ENCODE measurements at regions not wholly inside any gene's neighbourhood (a gene's known extent, or its start where the extent isn't known, plus 50 kb on each side); places are given as distances from the start of the nearest gene placed in this dataset.

- H3K27me3 ChIP-seq (ENCODE audit: control insufficient read depth, insufficient read depth, low read length) = no peaks in the 10 kb centered on the region
- intact Hi-C loops (cut with DNase I) = no loop called here
- H3K4me3 ChIP-seq (ENCODE audit: low read length in 3 of 3) = no peak overlapping the region
- H3K9ac ChIP-seq (ENCODE audit: low read length in 3 of 3) = no peak overlapping the region
- H3K9me3 ChIP-seq (ENCODE audit: control insufficient read depth in 2 of 3, insufficient read depth in 1 of 3, low read length in 3 of 3) = no peaks in the 10 kb centered on the region
- no peak overlapping the region for H3K27ac ChIP-seq (ENCODE audit: low read depth in 2 of 2, low read length in 2 of 2)
- DNase-seq = no peak
- TF ChIP-seq, protein P1, sequence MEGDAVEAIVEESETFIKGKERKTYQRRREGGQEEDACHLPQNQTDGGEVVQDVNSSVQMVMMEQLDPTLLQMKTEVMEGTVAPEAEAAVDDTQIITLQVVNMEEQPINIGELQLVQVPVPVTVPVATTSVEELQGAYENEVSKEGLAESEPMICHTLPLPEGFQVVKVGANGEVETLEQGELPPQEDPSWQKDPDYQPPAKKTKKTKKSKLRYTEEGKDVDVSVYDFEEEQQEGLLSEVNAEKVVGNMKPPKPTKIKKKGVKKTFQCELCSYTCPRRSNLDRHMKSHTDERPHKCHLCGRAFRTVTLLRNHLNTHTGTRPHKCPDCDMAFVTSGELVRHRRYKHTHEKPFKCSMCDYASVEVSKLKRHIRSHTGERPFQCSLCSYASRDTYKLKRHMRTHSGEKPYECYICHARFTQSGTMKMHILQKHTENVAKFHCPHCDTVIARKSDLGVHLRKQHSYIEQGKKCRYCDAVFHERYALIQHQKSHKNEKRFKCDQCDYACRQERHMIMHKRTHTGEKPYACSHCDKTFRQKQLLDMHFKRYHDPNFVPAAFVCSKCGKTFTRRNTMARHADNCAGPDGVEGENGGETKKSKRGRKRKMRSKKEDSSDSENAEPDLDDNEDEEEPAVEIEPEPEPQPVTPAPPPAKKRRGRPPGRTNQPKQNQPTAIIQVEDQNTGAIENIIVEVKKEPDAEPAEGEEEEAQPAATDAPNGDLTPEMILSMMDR (IDR thresholded peaks at IDR 0.05; ENCODE audit: borderline replicate concordance, extremely low read depth, insufficient read depth) = no peak
- no peaks in the 10 kb centered on the region for H3K4me1 ChIP-seq (ENCODE audit: control insufficient read depth in 2 of 3, insufficient read depth in 2 of 3, low read depth in 1 of 3, low read length in 3 of 3)
- FAIRE-seq = no peak
- H3K36me3 ChIP-seq (ENCODE audit: control insufficient read depth in 2 of 3, insufficient read depth in 3 of 3, low read length in 3 of 3) = no peaks in the 10 kb centered on the region
These were observed 105.0 kb upstream of the TLE3 start for GRCh38 chr15:70202756-70203155.

DNA sequence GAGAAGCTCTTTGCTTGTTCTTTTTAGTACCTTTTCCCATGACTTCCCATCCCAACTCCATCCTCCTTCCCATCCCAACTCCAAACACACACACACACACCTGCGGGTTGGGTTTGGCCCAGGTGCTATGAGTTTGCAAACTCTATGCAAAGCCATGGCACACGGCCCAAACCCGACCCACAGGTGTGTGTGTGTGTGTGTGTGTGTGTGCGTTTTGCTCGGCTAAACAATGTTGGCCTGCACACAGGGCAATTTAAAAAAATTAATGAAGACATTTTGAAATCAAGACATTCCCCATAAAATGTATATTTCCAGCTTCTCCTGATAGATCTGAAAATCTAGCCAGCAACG lies 103.7 kb upstream of the TLE3 start:
- TF ChIP-seq, protein P1 (IDR thresholded peaks at IDR 0.05; ENCODE audit: borderline replicate concordance, extremely low read depth, insufficient read depth) = no peak
- no peak for FAIRE-seq
- no peaks in the 10 kb centered on the region for H3K27me3 ChIP-seq (ENCODE audit: control insufficient read depth, insufficient read depth, low read length)
- H3K4me3 ChIP-seq (ENCODE audit: low read length in 3 of 3) = no peak overlapping the region
- no peak for DNase-seq
- H3K27ac ChIP-seq (ENCODE audit: low read depth in 2 of 2, low read length in 2 of 2) = no peak overlapping the region
- H3K9ac ChIP-seq (ENCODE audit: low read length in 3 of 3) = no peak overlapping the region
- H3K36me3 ChIP-seq (ENCODE audit: control insufficient read depth in 2 of 3, insufficient read depth in 3 of 3, low read length in 3 of 3) = no peaks in the 10 kb centered on the region
- H3K9me3 ChIP-seq (ENCODE audit: control insufficient read depth in 2 of 3, insufficient read depth in 1 of 3, low read length in 3 of 3) = no peaks in the 10 kb centered on the region
- intact Hi-C loops (cut with DNase I) = no loop called here
- peaks cover 0 to 2% (median 0%) of the 10 kb centered on the region in 3 donors for H3K4me1 ChIP-seq (ENCODE audit: control insufficient read depth in 2 of 3, insufficient read depth in 2 of 3, low read depth in 1 of 3, low read length in 3 of 3)

DNA sequence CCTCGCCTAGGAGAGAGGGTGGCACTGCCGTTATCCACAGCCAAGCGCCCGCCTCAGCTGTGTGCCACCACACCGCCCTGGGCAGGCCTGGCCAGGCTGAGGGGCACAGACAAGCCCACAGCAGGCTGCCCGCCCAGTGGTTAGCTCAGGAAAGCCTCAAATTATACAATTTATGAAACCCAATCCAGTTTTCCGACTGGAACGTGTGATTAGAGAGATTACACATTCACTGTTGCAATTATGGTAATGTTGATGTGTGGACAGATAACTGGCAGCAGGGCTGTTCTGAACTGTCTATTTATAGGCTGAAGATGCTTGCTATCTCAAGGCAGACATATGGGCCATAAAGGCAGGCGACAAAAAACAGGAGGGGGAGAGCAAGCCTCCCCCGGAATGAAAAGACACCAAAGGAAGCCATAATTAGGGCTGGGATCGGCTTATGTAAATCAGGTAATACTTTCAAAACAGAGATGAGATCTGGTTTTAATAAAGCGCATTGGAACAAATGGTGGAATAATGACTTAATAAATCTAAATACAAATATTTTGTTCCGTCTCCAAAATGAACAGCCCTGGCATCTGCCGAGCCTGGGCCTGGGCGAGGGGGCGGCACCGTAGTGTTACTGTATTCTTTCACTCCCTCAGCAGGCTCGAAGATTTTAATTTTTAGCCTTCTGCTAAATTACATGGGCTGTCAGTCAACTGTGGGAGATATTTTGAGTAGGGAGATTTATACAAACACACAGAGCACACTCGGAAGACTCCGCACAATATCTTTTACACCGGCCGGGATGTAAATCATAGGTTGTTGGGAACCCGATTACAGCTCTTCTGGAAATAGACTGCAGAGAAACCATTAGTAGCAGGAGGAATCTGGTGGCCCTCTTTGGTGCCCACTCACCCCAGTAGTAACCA lies 103.1 kb upstream of the TLE3 start:
- no peak overlapping the region for H3K4me3 ChIP-seq (ENCODE audit: low read length in 3 of 3)
- peaks cover 0 to 8% (median 5%) of the 10 kb centered on the region in 3 donors for H3K4me1 ChIP-seq (ENCODE audit: control insufficient read depth in 2 of 3, insufficient read depth in 2 of 3, low read depth in 1 of 3, low read length in 3 of 3)
- no peaks in the 10 kb centered on the region for H3K9me3 ChIP-seq (ENCODE audit: control insufficient read depth in 2 of 3, insufficient read depth in 1 of 3, low read length in 3 of 3)
- intact Hi-C loops (cut with DNase I) = no loop called here
- H3K9ac ChIP-seq (ENCODE audit: low read length in 3 of 3) = no peak overlapping the region
- DNase-seq (peak in 4 of 5 donors; percentile 48 to 76 (median 60)), FAIRE-seq (no peak)
- no peaks in the 10 kb centered on the region for H3K27me3 ChIP-seq (ENCODE audit: control insufficient read depth, insufficient read depth, low read length)
- no peak overlapping the region for H3K27ac ChIP-seq (ENCODE audit: low read depth in 2 of 2, low read length in 2 of 2)
- H3K36me3 ChIP-seq (ENCODE audit: control insufficient read depth in 2 of 3, insufficient read depth in 3 of 3, low read length in 3 of 3) = no peaks in the 10 kb centered on the region
- TF ChIP-seq, protein P1 (IDR thresholded peaks at IDR 0.05; ENCODE audit: borderline replicate concordance, extremely low read depth, insufficient read depth) = no peak
